ENCODE measurements at regions not wholly inside any gene's neighbourhood (a gene's known extent, or its start where the extent isn't known, plus 50 kb on each side); places are given as distances from the start of the nearest gene placed in this dataset.

GRCh38 chr6:21502682-21503081, 90.9 kb upstream of the SOX4 start:
- H3K4me1 ChIP-seq = peaks cover 0 to 11% (median 2%) of the 10 kb centered on the region in 4 donors
- no peak overlapping the region for H3K27ac ChIP-seq
- no peaks in the 10 kb centered on the region for H3K36me3 ChIP-seq
- DNase-seq = no peak
- H3K9me3 ChIP-seq = no peaks in the 10 kb centered on the region
- TF ChIP-seq CTCF (IDR thresholded peaks at IDR 0.05) = no peak
- no peak for TF ChIP-seq POLR2A (IDR thresholded peaks at IDR 0.05)
- no peak overlapping the region for H3K4me3 ChIP-seq
- no peaks in the 10 kb centered on the region for H3K27me3 ChIP-seq

GRCh38 chr6:21504790-21505189, 88.8 kb upstream of the SOX4 start:
- H3K27ac ChIP-seq = no peak overlapping the region
- no peak overlapping the region for H3K4me3 ChIP-seq
- no peaks in the 10 kb centered on the region for H3K36me3 ChIP-seq
- H3K27me3 ChIP-seq = no peaks in the 10 kb centered on the region
- no peaks in the 10 kb centered on the region for H3K9me3 ChIP-seq
- DNase-seq = no peak
- no peak for TF ChIP-seq POLR2A (IDR thresholded peaks at IDR 0.05)
- TF ChIP-seq CTCF (IDR thresholded peaks at IDR 0.05) = no peak
- peaks cover 0 to 11% (median 2%) of the 10 kb centered on the region in 4 donors for H3K4me1 ChIP-seq

- no peaks in the 10 kb centered on the region for H3K27me3 ChIP-seq
- TF ChIP-seq POLR2A (IDR thresholded peaks at IDR 0.05) (no peak), CTCF (IDR thresholded peaks at IDR 0.05) (no peak)
These were observed 88.0 kb upstream of the SOX4 start for GRCh38 chr6:21505574-21505990.

GRCh38 chr6:21506126-21506525, 87.4 kb upstream of the SOX4 start:
- Histone ChIP-seq H3K4me1 (no peaks in the 10 kb centered on the region), H3K27me3 (no peaks in the 10 kb centered on the region), H3K4me3 (no peak overlapping the region), H3K36me3 (no peaks in the 10 kb centered on the region), H3K27ac (no peak overlapping the region), H3K9me3 (no peaks in the 10 kb centered on the region)
- TF ChIP-seq CTCF (IDR thresholded peaks at IDR 0.05) = no peak
- no peak for TF ChIP-seq POLR2A (IDR thresholded peaks at IDR 0.05)
- DNase-seq = no peak

More at GRCh38 chr6:21505574-21505990, 88.0 kb upstream of the SOX4 start:
- no peak overlapping the region for H3K27ac ChIP-seq
- H3K4me1 ChIP-seq = peaks cover 0 to 4% (median 0%) of the 10 kb centered on the region in 4 donors
- no peak for DNase-seq
- H3K4me3 ChIP-seq = no peak overlapping the region
- no peaks in the 10 kb centered on the region for H3K36me3 ChIP-seq
- H3K9me3 ChIP-seq = no peaks in the 10 kb centered on the region

GRCh38 chr6:21507811-21508210, 85.7 kb upstream of the SOX4 start:
- Histone ChIP-seq H3K27me3 (no peaks in the 10 kb centered on the region), H3K27ac (no peak overlapping the region), H3K4me1 (no peaks in the 10 kb centered on the region), H3K9me3 (no peaks in the 10 kb centered on the region), H3K4me3 (no peak overlapping the region), H3K36me3 (no peaks in the 10 kb centered on the region)
- no peak for DNase-seq
- TF ChIP-seq POLR2A (IDR thresholded peaks at IDR 0.05) (no peak), CTCF (IDR thresholded peaks at IDR 0.05) (no peak)

- H3K36me3 ChIP-seq = no peaks in the 10 kb centered on the region
- H3K27ac ChIP-seq = no peak overlapping the region
- no peak for TF ChIP-seq CTCF (IDR thresholded peaks at IDR 0.05)
- TF ChIP-seq POLR2A (IDR thresholded peaks at IDR 0.05) = no peak
- no peaks in the 10 kb centered on the region for H3K9me3 ChIP-seq
- H3K4me1 ChIP-seq = no peaks in the 10 kb centered on the region
- no peaks in the 10 kb centered on the region for H3K27me3 ChIP-seq
- no peak overlapping the region for H3K4me3 ChIP-seq
- DNase-seq = no peak
These were observed 84.8 kb upstream of the SOX4 start for GRCh38 chr6:21508753-21509152.

Data from Peyer's patch (tissue), 4 donors.